NCI-H2107 treated with DMSO at 0.1 percent for 48 hours (cell line): ENCODE measurements at regions not wholly inside any gene's neighbourhood (a gene's known extent, or its start where the extent isn't known, plus 50 kb on each side); places are given as distances from the start of the nearest gene placed in this dataset.

Experiments used
- DNase-seq: peaks from one replicate; lab custom pipeline; 2025; ENCODE audit not compliant: unreplicated experiment; lab: John Stamatoyannopoulos, UW

GRCh38 chr7:15782656-15783055, 96.2 kb upstream of the MEOX2 start:
- DNase-seq, result no peak

GRCh38 chr7:15781944-15782343, 95.5 kb upstream of the MEOX2 start:
- no peak for DNase-seq

GRCh38 chr7:15780271-15780670, 93.8 kb upstream of the MEOX2 start:
- DNase-seq, result no peak

- DNase-seq, result no peak
Observed at GRCh38 chr7:15778191-15778590, 91.7 kb upstream of the MEOX2 start.

- DNase-seq, result no peak
Observed at GRCh38 chr7:15765753-15766152, 79.3 kb upstream of the MEOX2 start.

GRCh38 chr7:15764851-15765382, 78.4 kb upstream of the MEOX2 start:
- DNase-seq, result no peak

- no peak for DNase-seq
Observed at GRCh38 chr7:15764010-15764409, 77.5 kb upstream of the MEOX2 start.

- no peak for DNase-seq
Observed at GRCh38 chr7:15757041-15758000, 70.8 kb upstream of the MEOX2 start.

- no peak for DNase-seq
Observed at GRCh38 chr7:15755061-15755460, 68.6 kb upstream of the MEOX2 start.

GRCh38 chr7:15753887-15754579, 67.5 kb upstream of the MEOX2 start:
- no peak for DNase-seq

- DNase-seq, result no peak
Observed at GRCh38 chr7:15752377-15752776, 65.9 kb upstream of the MEOX2 start.

- DNase-seq, result no peak
Observed at GRCh38 chr7:15751191-15751701, 64.8 kb upstream of the MEOX2 start.

- DNase-seq, result no peak
Observed at GRCh38 chr7:15750727-15751126, 64.2 kb upstream of the MEOX2 start.

- no peak for DNase-seq
Observed at GRCh38 chr7:15749631-15750030, 63.1 kb upstream of the MEOX2 start.

GRCh38 chr7:15747712-15748111, 61.2 kb upstream of the MEOX2 start:
- DNase-seq, result no peak

GRCh38 chr7:15747301-15747700, 60.8 kb upstream of the MEOX2 start:
- DNase-seq, result no peak

- DNase-seq, result no peak
Observed at GRCh38 chr7:15743926-15744480, 57.5 kb upstream of the MEOX2 start.

GRCh38 chr7:15737601-15738000, 51.1 kb upstream of the MEOX2 start:
- no peak for DNase-seq
